ENCODE measurements at regions not wholly inside any gene's neighbourhood (a gene's known extent, or its start where the extent isn't known, plus 50 kb on each side); places are given as distances from the start of the nearest gene placed in this dataset.

- no peak for DNase-seq
- Histone ChIP-seq H3F3A (ENCODE audit: insufficient read depth, low read length) (no peaks in the 10 kb centered on the region), H3K4me3 (ENCODE audit: low read length) (no peak overlapping the region), H3K9me2 (replicated peaks; ENCODE audit: insufficient read depth, low read length) (no peaks in the 10 kb centered on the region), H4K20me1 (ENCODE audit: insufficient read depth, low read length) (no peaks in the 10 kb centered on the region), H2AFZ (ENCODE audit: low read length) (no peak overlapping the region), H3K79me2 (ENCODE audit: low read length) (no peaks in the 10 kb centered on the region), H3K9me3 (replicated peaks; ENCODE audit: insufficient read depth, low read length) (no peaks in the 10 kb centered on the region), H3K36me3 (replicated peaks; ENCODE audit: insufficient read depth, low read length) (no peaks in the 10 kb centered on the region), H3K27me3 (replicated peaks; ENCODE audit: insufficient read depth, low read length) (no peaks in the 10 kb centered on the region), H3K27ac (ENCODE audit: low read length) (no peak overlapping the region), H3K9ac (ENCODE audit: low read length) (no peak overlapping the region), H3K4me1 (ENCODE audit: low read length) (no peaks in the 10 kb centered on the region), H3K4me2 (ENCODE audit: low read depth, low read length) (no peak overlapping the region)
- TF ChIP-seq EZH2 (optimal IDR thresholded peaks at IDR 0.05; ENCODE audit: low read depth, low read length) (no peak), CTCF (IDR thresholded peaks at IDR 0.05; ENCODE audit: low read length) (no peak), EZH2phosphoT487 (IDR thresholded peaks at IDR 0.05; ENCODE audit: low read length) (no peak)
Observed at GRCh38 chr18:70981400-70982140, 692.7 kb downstream of the SOCS6 start.

- H3K9me2 ChIP-seq (replicated peaks; ENCODE audit: insufficient read depth, low read length): no peaks in the 10 kb centered on the region
- H3K36me3 ChIP-seq (replicated peaks; ENCODE audit: insufficient read depth, low read length): no peaks in the 10 kb centered on the region
Observed at GRCh38 chr18:70973626-70974025, 684.8 kb downstream of the SOCS6 start.

GRCh38 chr18:70966419-70966818, 677.6 kb downstream of the SOCS6 start:
- H3K27me3 ChIP-seq (replicated peaks; ENCODE audit: insufficient read depth, low read length): no peaks in the 10 kb centered on the region
- H3K27ac ChIP-seq (ENCODE audit: low read length): no peak overlapping the region
- H3K9ac ChIP-seq (ENCODE audit: low read length): no peak overlapping the region
- H3K4me3 ChIP-seq (ENCODE audit: low read length): no peak overlapping the region
- H3K79me2 ChIP-seq (ENCODE audit: low read length): no peaks in the 10 kb centered on the region
- no peak overlapping the region for H2AFZ ChIP-seq (ENCODE audit: low read length)
- H4K20me1 ChIP-seq (ENCODE audit: insufficient read depth, low read length): no peaks in the 10 kb centered on the region
- H3K4me1 ChIP-seq (ENCODE audit: low read length): no peaks in the 10 kb centered on the region
- no peaks in the 10 kb centered on the region for H3F3A ChIP-seq (ENCODE audit: insufficient read depth, low read length)
- no peak for TF ChIP-seq EZH2 (optimal IDR thresholded peaks at IDR 0.05; ENCODE audit: low read depth, low read length)
- no peak for TF ChIP-seq CTCF (IDR thresholded peaks at IDR 0.05; ENCODE audit: low read length)
- no peak for TF ChIP-seq EZH2phosphoT487 (IDR thresholded peaks at IDR 0.05; ENCODE audit: low read length)
- H3K36me3 ChIP-seq (replicated peaks; ENCODE audit: insufficient read depth, low read length): no peaks in the 10 kb centered on the region
- no peaks in the 10 kb centered on the region for H3K9me3 ChIP-seq (replicated peaks; ENCODE audit: insufficient read depth, low read length)
- DNase-seq: no peak
- no peak overlapping the region for H3K4me2 ChIP-seq (ENCODE audit: low read depth, low read length)
- no peaks in the 10 kb centered on the region for H3K9me2 ChIP-seq (replicated peaks; ENCODE audit: insufficient read depth, low read length)

More at GRCh38 chr18:70973626-70974025, 684.8 kb downstream of the SOCS6 start:
- H3K9ac ChIP-seq (ENCODE audit: low read length): no peak overlapping the region
- H3K4me2 ChIP-seq (ENCODE audit: low read depth, low read length): no peak overlapping the region
- no peaks in the 10 kb centered on the region for H3K27me3 ChIP-seq (replicated peaks; ENCODE audit: insufficient read depth, low read length)
- H2AFZ ChIP-seq (ENCODE audit: low read length): no peak overlapping the region
- no peaks in the 10 kb centered on the region for H3K79me2 ChIP-seq (ENCODE audit: low read length)
- no peak for DNase-seq
- no peaks in the 10 kb centered on the region for H3K9me3 ChIP-seq (replicated peaks; ENCODE audit: insufficient read depth, low read length)
- TF ChIP-seq EZH2phosphoT487 (IDR thresholded peaks at IDR 0.05; ENCODE audit: low read length) (no peak), CTCF (IDR thresholded peaks at IDR 0.05; ENCODE audit: low read length) (no peak), EZH2 (optimal IDR thresholded peaks at IDR 0.05; ENCODE audit: low read depth, low read length) (no peak)
- H4K20me1 ChIP-seq (ENCODE audit: insufficient read depth, low read length): no peaks in the 10 kb centered on the region
- H3K4me3 ChIP-seq (ENCODE audit: low read length): no peak overlapping the region
- H3F3A ChIP-seq (ENCODE audit: insufficient read depth, low read length): no peaks in the 10 kb centered on the region
- no peaks in the 10 kb centered on the region for H3K4me1 ChIP-seq (ENCODE audit: low read length)
- H3K27ac ChIP-seq (ENCODE audit: low read length): no peak overlapping the region
